ENCODE measurements at regions not wholly inside any gene's neighbourhood (a gene's known extent, or its start where the extent isn't known, plus 50 kb on each side); places are given as distances from the start of the nearest gene placed in this dataset.

- TF ChIP-seq SFPQ (IDR thresholded peaks at IDR 0.05; ENCODE audit: low read depth, low read length) = no peak
- no peak for TF ChIP-seq SETDB1 (IDR thresholded peaks at IDR 0.05; ENCODE audit: low read length)
- TF ChIP-seq C11orf30 (IDR thresholded peaks at IDR 0.05; ENCODE audit: low read depth) = peak; percentile 22; the same call in 1 of the 2 replicates
- TF ChIP-seq, protein P1, sequence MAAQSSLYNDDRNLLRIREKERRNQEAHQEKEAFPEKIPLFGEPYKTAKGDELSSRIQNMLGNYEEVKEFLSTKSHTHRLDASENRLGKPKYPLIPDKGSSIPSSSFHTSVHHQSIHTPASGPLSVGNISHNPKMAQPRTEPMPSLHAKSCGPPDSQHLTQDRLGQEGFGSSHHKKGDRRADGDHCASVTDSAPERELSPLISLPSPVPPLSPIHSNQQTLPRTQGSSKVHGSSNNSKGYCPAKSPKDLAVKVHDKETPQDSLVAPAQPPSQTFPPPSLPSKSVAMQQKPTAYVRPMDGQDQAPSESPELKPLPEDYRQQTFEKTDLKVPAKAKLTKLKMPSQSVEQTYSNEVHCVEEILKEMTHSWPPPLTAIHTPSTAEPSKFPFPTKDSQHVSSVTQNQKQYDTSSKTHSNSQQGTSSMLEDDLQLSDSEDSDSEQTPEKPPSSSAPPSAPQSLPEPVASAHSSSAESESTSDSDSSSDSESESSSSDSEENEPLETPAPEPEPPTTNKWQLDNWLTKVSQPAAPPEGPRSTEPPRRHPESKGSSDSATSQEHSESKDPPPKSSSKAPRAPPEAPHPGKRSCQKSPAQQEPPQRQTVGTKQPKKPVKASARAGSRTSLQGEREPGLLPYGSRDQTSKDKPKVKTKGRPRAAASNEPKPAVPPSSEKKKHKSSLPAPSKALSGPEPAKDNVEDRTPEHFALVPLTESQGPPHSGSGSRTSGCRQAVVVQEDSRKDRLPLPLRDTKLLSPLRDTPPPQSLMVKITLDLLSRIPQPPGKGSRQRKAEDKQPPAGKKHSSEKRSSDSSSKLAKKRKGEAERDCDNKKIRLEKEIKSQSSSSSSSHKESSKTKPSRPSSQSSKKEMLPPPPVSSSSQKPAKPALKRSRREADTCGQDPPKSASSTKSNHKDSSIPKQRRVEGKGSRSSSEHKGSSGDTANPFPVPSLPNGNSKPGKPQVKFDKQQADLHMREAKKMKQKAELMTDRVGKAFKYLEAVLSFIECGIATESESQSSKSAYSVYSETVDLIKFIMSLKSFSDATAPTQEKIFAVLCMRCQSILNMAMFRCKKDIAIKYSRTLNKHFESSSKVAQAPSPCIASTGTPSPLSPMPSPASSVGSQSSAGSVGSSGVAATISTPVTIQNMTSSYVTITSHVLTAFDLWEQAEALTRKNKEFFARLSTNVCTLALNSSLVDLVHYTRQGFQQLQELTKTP (IDR thresholded peaks at IDR 0.05; ENCODE audit: low read depth in 1 of 2, partially characterized antibody in 2 of 2) = no peak
- TF ChIP-seq BRD9 (IDR thresholded peaks at IDR 0.05; ENCODE audit: low read depth, partially characterized antibody) = no peak
- TF ChIP-seq ZKSCAN8 (CRISPR knock-in tag; IDR thresholded peaks at IDR 0.05) = no peak
- no peak for TF ChIP-seq TOE1 (IDR thresholded peaks at IDR 0.05; ENCODE audit: borderline replicate concordance)
- no peak for TF ChIP-seq TOE1 (CRISPR knock-in tag; IDR thresholded peaks at IDR 0.05; ENCODE audit: borderline replicate concordance, low read depth)
- no peak for TF ChIP-seq ARID2 (IDR thresholded peaks at IDR 0.05)
- TF ChIP-seq MNT (conservative IDR thresholded peaks at IDR 0.05) = no peak
- TF ChIP-seq GTF2F1 (IDR thresholded peaks at IDR 0.05; ENCODE audit: low read depth, low read length) = no peak
- peak; percentile 26; the same call in 1 of the 2 replicates for TF ChIP-seq MAFF (IDR thresholded peaks at IDR 0.05; ENCODE audit: low read length)
- TF ChIP-seq JUND (IDR thresholded peaks at IDR 0.05; ENCODE audit: borderline replicate concordance, low read depth, low read length) = no peak
- no peak for TF ChIP-seq JUND (tag; IDR thresholded peaks at IDR 0.05; ENCODE audit: borderline replicate concordance, low read depth, low read length)
- TF ChIP-seq BRD4 (IDR thresholded peaks at IDR 0.05) = no peak
- TF ChIP-seq MAFK (IDR thresholded peaks at IDR 0.05; ENCODE audit: low read length) = peak; percentile 23; the same call in 1 of the 2 replicates
- peak; percentile 75 for TF ChIP-seq ZNF316 (IDR thresholded peaks at IDR 0.05)
Observed at GRCh38 chr6:77979204-77979603, 326.4 kb downstream of the MEI4 start (continued).

Measured in K562 (cell line).